HFFc6 (cell line): ENCODE measurements at regions not wholly inside any gene's neighbourhood (a gene's known extent, or its start where the extent isn't known, plus 50 kb on each side); places are given as distances from the start of the nearest gene placed in this dataset.

Experiments
- DNase-seq: peaks from one replicate; pipeline ENCODE4 v3.0.0-alpha.2; 2018
- H3K27ac Mint-ChIP-seq: 2 replicates; pipeline ENCODE4 v1.8.0; 2020; ENCODE audit warnings: mild to moderate bottlenecking, mixed read lengths
- H3K27me3 Mint-ChIP-seq: 2 replicates; pipeline ENCODE4 v1.8.0; 2021; ENCODE audit warnings: mild to moderate bottlenecking, moderate library complexity, mixed read lengths; ENCODE audit not compliant: insufficient read depth
- H3K36me3 Mint-ChIP-seq: 2 replicates; pipeline ENCODE4 v1.8.0; 2021; ENCODE audit warnings: low read depth, mixed read lengths
- H3K4me1 Mint-ChIP-seq: 2 replicates; pipeline ENCODE4 v1.8.0; 2020; ENCODE audit warnings: low read depth, mixed read lengths
- H3K4me3 Mint-ChIP-seq: 2 replicates; pipeline ENCODE4 v1.8.0; 2020; ENCODE audit warnings: mild to moderate bottlenecking, moderate library complexity, mixed read lengths
- H3K9me3 Mint-ChIP-seq: 2 replicates; pipeline ENCODE4 v1.8.0; 2020; ENCODE audit warnings: mild to moderate bottlenecking, mixed read lengths
- TF ChIP-seq, protein P1 (sequence below): fragments of 200-600 bp; sonication (generic); IDR thresholded peaks from 2 replicates; pipeline ENCODE4 v1.5.0; 2021; ENCODE audit warnings: antibody characterized with exemption, mild to moderate bottlenecking

GRCh38 chr2:45156605-45157004 lies 147.4 kb upstream of the SIX2 start:
- DNase-seq: no peak
- Mint-ChIP-seq H3K9me3 (no peaks in the 10 kb centered on the region), H3K4me3 (no peak overlapping the region), H3K4me1 (no peaks in the 10 kb centered on the region), H3K27ac (no peak overlapping the region), H3K27me3 (peaks cover 53% of the 10 kb centered on the region), H3K36me3 (no peaks in the 10 kb centered on the region)
- TF ChIP-seq, protein P1, sequence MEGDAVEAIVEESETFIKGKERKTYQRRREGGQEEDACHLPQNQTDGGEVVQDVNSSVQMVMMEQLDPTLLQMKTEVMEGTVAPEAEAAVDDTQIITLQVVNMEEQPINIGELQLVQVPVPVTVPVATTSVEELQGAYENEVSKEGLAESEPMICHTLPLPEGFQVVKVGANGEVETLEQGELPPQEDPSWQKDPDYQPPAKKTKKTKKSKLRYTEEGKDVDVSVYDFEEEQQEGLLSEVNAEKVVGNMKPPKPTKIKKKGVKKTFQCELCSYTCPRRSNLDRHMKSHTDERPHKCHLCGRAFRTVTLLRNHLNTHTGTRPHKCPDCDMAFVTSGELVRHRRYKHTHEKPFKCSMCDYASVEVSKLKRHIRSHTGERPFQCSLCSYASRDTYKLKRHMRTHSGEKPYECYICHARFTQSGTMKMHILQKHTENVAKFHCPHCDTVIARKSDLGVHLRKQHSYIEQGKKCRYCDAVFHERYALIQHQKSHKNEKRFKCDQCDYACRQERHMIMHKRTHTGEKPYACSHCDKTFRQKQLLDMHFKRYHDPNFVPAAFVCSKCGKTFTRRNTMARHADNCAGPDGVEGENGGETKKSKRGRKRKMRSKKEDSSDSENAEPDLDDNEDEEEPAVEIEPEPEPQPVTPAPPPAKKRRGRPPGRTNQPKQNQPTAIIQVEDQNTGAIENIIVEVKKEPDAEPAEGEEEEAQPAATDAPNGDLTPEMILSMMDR: no peak

GRCh38 chr2:45154606-45155155 lies 145.4 kb upstream of the SIX2 start:
- Mint-ChIP-seq H3K9me3 (no peaks in the 10 kb centered on the region), H3K36me3 (no peaks in the 10 kb centered on the region), H3K4me3 (no peak overlapping the region), H3K27me3 (peaks cover 53% of the 10 kb centered on the region), H3K27ac (no peak overlapping the region), H3K4me1 (no peaks in the 10 kb centered on the region)
- TF ChIP-seq, protein P1: no peak
- no peak for DNase-seq

- H3K9me3 Mint-ChIP-seq: no peaks in the 10 kb centered on the region
These were observed 144.9 kb upstream of the SIX2 start for GRCh38 chr2:45154144-45154543.

GRCh38 chr2:45153121-45153520 lies 143.9 kb upstream of the SIX2 start:
- no peak overlapping the region for H3K4me3 Mint-ChIP-seq
- TF ChIP-seq, protein P1: no peak
- no peaks in the 10 kb centered on the region for H3K36me3 Mint-ChIP-seq
- DNase-seq: no peak
- peaks cover 42% of the 10 kb centered on the region for H3K27me3 Mint-ChIP-seq
- H3K4me1 Mint-ChIP-seq: no peaks in the 10 kb centered on the region
- no peaks in the 10 kb centered on the region for H3K9me3 Mint-ChIP-seq
- no peak overlapping the region for H3K27ac Mint-ChIP-seq

More at GRCh38 chr2:45154144-45154543, 144.9 kb upstream of the SIX2 start:
- Mint-ChIP-seq H3K27ac (no peak overlapping the region), H3K36me3 (no peaks in the 10 kb centered on the region), H3K4me3 (no peak overlapping the region), H3K4me1 (no peaks in the 10 kb centered on the region), H3K27me3 (peaks cover 49% of the 10 kb centered on the region)
- TF ChIP-seq, protein P1: no peak
- no peak for DNase-seq

- Mint-ChIP-seq H3K4me1 (no peaks in the 10 kb centered on the region), H3K27me3 (peaks cover 42% of the 10 kb centered on the region), H3K36me3 (no peaks in the 10 kb centered on the region), H3K27ac (no peak overlapping the region), H3K4me3 (no peak overlapping the region), H3K9me3 (no peaks in the 10 kb centered on the region)
- TF ChIP-seq, protein P1: no peak
- no peak for DNase-seq
These were observed 143.4 kb upstream of the SIX2 start for GRCh38 chr2:45152691-45153090.
